Endothelial cell of umbilical vein (primary cell): ENCODE measurements at regions not wholly inside any gene's neighbourhood (a gene's known extent, or its start where the extent isn't known, plus 50 kb on each side); places are given as distances from the start of the nearest gene placed in this dataset.

Experiments used
- BruUV-seq: library from RNA; stranded (reverse); fragments of 400-500 nt; replicated peaks from 2 replicates; lab custom pipeline; 2021; lab: Mats Ljungman, UMichigan
- CTCF ChIA-PET: fragments of 300-600, 350-600 bp; sonication (Branson Sonifier 250); formaldehyde crosslinking; loops from one replicate; lab custom pipeline; 2021; ENCODE audit warnings: antibody characterized with exemption, inconsistent platforms; lab: Charles Lee
- POLR2A ChIA-PET: fragments of 300-600, 350-600 bp; sonication (Branson Sonifier 250); formaldehyde crosslinking; loops from one replicate; lab custom pipeline; 2021; ENCODE audit warnings: antibody characterized with exemption, inconsistent platforms; lab: Charles Lee
- DNase-seq: peaks from one replicate; pipeline ENCODE4 v3.0.0-alpha.2; 2011; ENCODE audit warnings: low read depth, low spot score
- FAIRE-seq: peaks from 2 replicates; lab custom pipeline; 2011; peaks lifted over from hg19 to GRCh38; lab: Jason Lieb, UNC
- H2AFZ ChIP-seq: 2 replicates; pipeline ENCODE4 v1.6.0; 2012; ENCODE audit warnings: low read depth, low read length, control low read depth, inconsistent platforms
- H3K27ac ChIP-seq: 2 replicates; pipeline ENCODE4 v1.5.1; 2011; ENCODE audit warnings: low read depth, mild to moderate bottlenecking, control low read depth, low read length, moderate library complexity; ENCODE audit not compliant: insufficient read depth
- H3K27me3 ChIP-seq, 2 experiments: 2 replicates each; pipeline versions ENCODE4 v1.6.0 to v1.6.1; 2011; ENCODE audit warnings: low read length in 2 of 2, mixed read lengths in 1 of 2; ENCODE audit not compliant: control insufficient read depth in 2 of 2, insufficient read depth in 2 of 2
- H3K36me3 ChIP-seq, 2 experiments: 2 replicates in 1 of 2; 3 replicates in 1 of 2; pipeline ENCODE4 v1.5.1; 2011; ENCODE audit warnings: low read length in 2 of 2, mild to moderate bottlenecking in 1 of 2, moderate library complexity in 1 of 2; ENCODE audit not compliant: control insufficient read depth in 2 of 2, insufficient read depth in 2 of 2; ENCODE audit errors: extremely low read depth in 1 of 2
- H3K4me1 ChIP-seq: 3 replicates; pipeline ENCODE4 v1.5.1; 2011; ENCODE audit warnings: mild to moderate bottlenecking, low read length; ENCODE audit not compliant: control insufficient read depth, insufficient read depth; ENCODE audit errors: extremely low read depth
- H3K4me2 ChIP-seq: 2 replicates; pipeline ENCODE4 v1.6.1; 2011; ENCODE audit warnings: low read length, control low read depth, mixed read lengths; ENCODE audit not compliant: insufficient read depth
- H3K4me3 ChIP-seq, 3 experiments: fragments of 200-600 bp in 1 of 3; sonication (generic), shearing (Covaris generic) in 1 of 3; replicated peaks in 1 of 3; 2 replicates each; pipeline ENCODE4 v1.5.1; 2011 to 2016; ENCODE audit warnings: control low read depth in 3 of 3, low read length in 3 of 3, mild to moderate bottlenecking in 2 of 3, inconsistent platforms in 1 of 3, low read depth in 1 of 3, moderate library complexity in 1 of 3; ENCODE audit not compliant: insufficient read depth in 1 of 3
- H3K79me2 ChIP-seq: 2 replicates; pipeline ENCODE4 v1.6.0; 2012; ENCODE audit warnings: low read length, inconsistent platforms; ENCODE audit not compliant: control insufficient read depth, insufficient read depth
- H3K9ac ChIP-seq: replicated peaks from 2 replicates; pipeline ENCODE3; 2011; ENCODE audit warnings: low read length, control low read depth; ENCODE audit not compliant: insufficient read depth; ENCODE audit errors: extremely low read depth
- H3K9me1 ChIP-seq: replicated peaks from 3 replicates; pipeline ENCODE4 v1.6.0; 2011; ENCODE audit warnings: mild to moderate bottlenecking, low read length; ENCODE audit not compliant: control insufficient read depth, insufficient read depth; ENCODE audit errors: extremely low read depth
- H3K9me3 ChIP-seq: replicated peaks from 2 replicates; pipeline ENCODE4 v1.5.1; 2012; ENCODE audit warnings: low read length, inconsistent platforms; ENCODE audit not compliant: control insufficient read depth, insufficient read depth
- H4K20me1 ChIP-seq: replicated peaks from 2 replicates; pipeline ENCODE3; 2011; ENCODE audit warnings: mild to moderate bottlenecking, low read length; ENCODE audit not compliant: control insufficient read depth, insufficient read depth; ENCODE audit errors: extremely low read depth
- CTCF ChIP-seq, 2 donors: IDR thresholded peaks; 1 replicate in 1 of 2; 2 replicates in 1 of 2; pipeline ENCODE4 v1.5.1; 2011; ENCODE audit warnings: low read length in 2 of 2, mild to moderate bottlenecking in 2 of 2, moderate library complexity in 2 of 2, control low read depth in 1 of 2, inconsistent platforms in 1 of 2, low read depth in 1 of 2; ENCODE audit not compliant: insufficient read depth in 1 of 2; ENCODE audit errors: extremely low read depth in 1 of 2
- EZH2 ChIP-seq: IDR thresholded peaks from 2 replicates; pipeline ENCODE4 v1.6.1; 2012; ENCODE audit warnings: borderline replicate concordance, low read depth, mild to moderate bottlenecking, moderate library complexity, low read length, inconsistent platforms; ENCODE audit not compliant: severe bottlenecking
- FOS ChIP-seq: IDR thresholded peaks from 2 replicates; pipeline ENCODE4 v1.6.1; 2011; ENCODE audit warnings: mild to moderate bottlenecking, low read length, moderate library complexity, borderline replicate concordance; ENCODE audit not compliant: insufficient read depth
- GATA2 ChIP-seq: IDR thresholded peaks from 2 replicates; pipeline ENCODE4 v1.7.0; 2011; ENCODE audit warnings: low read depth, mild to moderate bottlenecking, moderate library complexity, mixed read lengths, low read length; ENCODE audit not compliant: insufficient read length, insufficient read depth
- JUN ChIP-seq: IDR thresholded peaks from 2 replicates; pipeline ENCODE4 v1.6.1; 2011; ENCODE audit warnings: borderline replicate concordance, low read depth; ENCODE audit not compliant: insufficient read length, insufficient read depth
- MAX ChIP-seq: IDR thresholded peaks from 2 replicates; pipeline ENCODE4 v1.6.1; 2011; ENCODE audit not compliant: insufficient read depth, insufficient read length
- MYC ChIP-seq: IDR thresholded peaks from one replicate; pipeline ENCODE4 v1.6.1; 2011; ENCODE audit warnings: mild to moderate bottlenecking, low read depth, low read length
- POLR2A ChIP-seq: IDR thresholded peaks from 2 replicates; pipeline ENCODE4 v1.6.1; 2012; ENCODE audit warnings: low read depth, mild to moderate bottlenecking, control low read depth, low read length
- POLR2AphosphoS5 ChIP-seq: IDR thresholded peaks from 2 replicates; pipeline ENCODE4 v1.6.1; 2012; ENCODE audit warnings: low read depth, mild to moderate bottlenecking, control low read depth, low read length, moderate library complexity; ENCODE audit not compliant: insufficient read depth
- dilution Hi-C: fragments of 300-500 bp; cut with MboI; formaldehyde crosslinking; loops from one replicate; pipeline ENCODE4 v1.15.0; 2019; ENCODE audit warnings: low sequenced_read_pairs; ENCODE audit not compliant: extremely low pct_ligation_motif_present
- intact Hi-C: fragments of 100-400 bp; cut with micrococcal nuclease; formaldehyde crosslinking; loops from one replicate; pipeline ENCODE4 v1.10.0; 2022

DNA sequence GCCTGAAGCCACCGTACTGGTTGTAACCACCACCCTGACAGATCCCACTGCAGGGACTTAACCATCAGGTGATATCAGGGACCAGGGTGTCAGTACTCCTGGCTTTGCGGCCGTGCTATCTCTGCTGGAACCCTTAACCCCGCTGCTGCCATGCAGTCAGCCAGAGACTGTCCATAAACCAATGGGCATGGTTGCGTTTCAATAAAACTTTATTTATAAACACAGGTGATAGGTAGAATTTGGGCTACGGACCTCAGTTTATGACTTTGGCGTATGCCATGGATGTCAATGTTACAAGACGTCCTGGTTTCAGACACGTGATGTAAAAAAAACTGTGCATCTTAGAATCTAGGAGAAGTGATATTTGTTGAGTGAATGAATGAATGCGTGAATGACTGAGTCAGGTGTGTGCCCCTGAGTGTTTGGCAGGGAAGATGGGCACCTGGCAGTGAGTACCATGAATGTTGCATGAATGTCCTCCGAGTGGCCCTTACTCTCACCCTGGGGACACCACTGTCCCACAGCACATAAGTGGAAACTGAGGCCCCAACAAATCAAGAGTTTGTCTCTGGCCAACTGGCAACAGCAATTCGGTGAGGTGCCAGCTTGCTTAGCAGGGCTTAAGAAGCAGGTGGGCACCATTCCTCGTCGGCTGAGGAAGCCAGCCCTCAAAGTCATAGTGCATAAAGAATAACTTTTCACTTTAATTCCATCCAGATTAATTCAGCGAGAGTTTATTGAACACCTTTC is 64.0 kb upstream of the APCDD1L start:
- Histone ChIP-seq H4K20me1 (no peaks in the 10 kb centered on the region), H3K79me2 (no peaks in the 10 kb centered on the region), H3K9me3 (no peaks in the 10 kb centered on the region), H3K4me3 (no peak overlapping the region), H3K9ac (no peak overlapping the region), H2AFZ (no peak overlapping the region), H3K36me3 (no peaks in the 10 kb centered on the region), H3K4me1 (no peaks in the 10 kb centered on the region), H3K27ac (no peak overlapping the region), H3K4me2 (no peak overlapping the region), H3K27me3 (no peaks in the 10 kb centered on the region), H3K9me1 (no peaks in the 10 kb centered on the region)
- TF ChIP-seq POLR2A, result no peak
- no peak for TF ChIP-seq FOS
- TF ChIP-seq MAX, result no peak
- no peak for TF ChIP-seq EZH2
- no peak for TF ChIP-seq CTCF (IDR thresholded peaks at IDR 0.05; ENCODE audit: extremely low read depth in 1 of 2, insufficient read depth in 1 of 2, low read depth in 1 of 2, low read length in 2 of 2)
- TF ChIP-seq MYC, result no peak
- no peak for TF ChIP-seq POLR2AphosphoS5
- TF ChIP-seq GATA2, result no peak
- TF ChIP-seq JUN, result no peak
- FAIRE-seq, result no peak
- intact Hi-C loops, result no loop called here
- BruUV-seq, result no TSS peak
- ChIA-PET CTCF (no interaction called here), POLR2A (no interaction called here)
- DNase-seq, result no peak
- dilution Hi-C loops, result no loop called here
